Pons (tissue), 1 donor: ENCODE measurements at regions not wholly inside any gene's neighbourhood (a gene's known extent, or its start where the extent isn't known, plus 50 kb on each side); places are given as distances from the start of the nearest gene placed in this dataset.

Experiments used
- DNase-seq: peaks from one replicate; pipeline ENCODE4 v3.0.0-alpha.2; 2016; ENCODE audit warnings: low spot score

DNA sequence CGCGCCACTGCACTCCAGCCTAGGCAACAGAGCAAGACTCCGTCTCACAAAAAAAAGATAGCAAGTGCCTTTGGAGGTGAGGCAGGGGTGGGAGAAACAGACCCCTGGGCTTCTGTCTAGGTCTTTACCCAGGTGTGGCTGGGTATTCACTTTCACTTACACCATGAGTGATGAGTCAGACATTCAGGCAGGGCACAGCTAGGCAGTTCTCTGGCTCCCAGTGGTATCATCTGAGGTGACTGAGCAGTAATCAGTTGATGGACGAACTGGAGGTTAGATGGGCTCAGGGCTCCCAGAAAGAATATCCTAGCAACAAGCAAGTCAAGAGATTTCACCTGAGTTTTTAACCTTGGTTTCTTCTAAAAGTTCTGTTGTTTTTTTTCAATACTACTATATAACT, 107.0 kb upstream of the RAB6C start:
- no peak for DNase-seq

DNA sequence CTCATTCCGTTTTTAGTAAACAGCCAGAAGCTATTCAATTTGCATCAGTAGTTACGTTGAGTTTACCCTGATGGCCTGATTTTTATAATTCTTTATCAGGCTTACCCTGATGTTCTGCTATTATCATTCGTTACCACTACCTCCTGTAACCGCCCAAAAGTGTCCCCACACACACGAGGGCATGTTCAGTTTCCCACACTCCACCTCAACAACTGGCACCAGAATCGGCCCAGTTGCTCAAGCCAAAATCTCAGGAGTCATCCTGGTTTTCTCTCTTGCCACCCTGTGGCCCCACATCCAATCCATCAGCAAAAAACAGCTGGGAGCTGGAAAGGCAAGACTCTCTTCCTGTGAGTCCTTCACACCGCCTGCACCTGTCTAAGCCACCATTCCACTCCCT, 102.9 kb upstream of the RAB6C start:
- peak; percentile 5 for DNase-seq

GRCh38 chr2:129877289-129877741, 102.2 kb upstream of the RAB6C start:
- DNase-seq, result peak; percentile 94

GRCh38 chr2:129877795-129878775, 101.4 kb upstream of the RAB6C start:
- peak; percentile 56 for DNase-seq

GRCh38 chr2:129879614-129880180, 99.8 kb upstream of the RAB6C start:
- no peak for DNase-seq

- no peak for DNase-seq
These were observed 99.2 kb upstream of the RAB6C start for GRCh38 chr2:129880309-129880708.

- DNase-seq, result no peak
These were observed 98.5 kb upstream of the RAB6C start for GRCh38 chr2:129880971-129881370.

DNA sequence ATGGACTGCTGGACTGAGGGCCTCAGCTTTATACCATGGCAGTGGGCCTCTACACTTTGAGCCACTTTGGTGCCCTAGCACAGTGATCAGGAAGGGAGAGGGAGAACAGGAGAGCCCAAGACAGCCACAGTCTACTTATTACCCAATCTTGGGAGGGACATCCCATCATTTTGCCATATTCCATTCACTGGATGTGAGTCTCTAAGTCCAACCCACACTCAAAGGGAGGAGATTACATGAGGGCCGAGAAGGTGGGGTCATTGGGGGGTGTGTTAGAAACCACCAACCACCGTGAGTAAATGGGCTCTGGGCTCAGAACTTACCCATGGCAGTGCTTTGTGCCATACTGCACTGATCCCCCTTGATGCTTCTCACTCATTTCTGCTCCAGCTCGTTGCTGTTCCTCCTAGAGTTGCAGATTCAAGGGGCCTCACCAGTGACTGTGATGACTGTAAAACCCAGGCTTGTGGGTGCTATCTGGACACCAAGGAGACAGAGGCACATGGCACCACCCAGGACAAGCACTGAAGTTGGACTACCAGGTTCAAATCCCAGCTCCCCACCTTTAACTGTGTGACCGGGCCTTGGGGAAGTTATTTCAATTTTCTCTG, 97.6 kb upstream of the RAB6C start:
- no peak for DNase-seq

- DNase-seq, result no peak
These were observed 97.0 kb upstream of the RAB6C start for GRCh38 chr2:129882476-129882875.

DNA sequence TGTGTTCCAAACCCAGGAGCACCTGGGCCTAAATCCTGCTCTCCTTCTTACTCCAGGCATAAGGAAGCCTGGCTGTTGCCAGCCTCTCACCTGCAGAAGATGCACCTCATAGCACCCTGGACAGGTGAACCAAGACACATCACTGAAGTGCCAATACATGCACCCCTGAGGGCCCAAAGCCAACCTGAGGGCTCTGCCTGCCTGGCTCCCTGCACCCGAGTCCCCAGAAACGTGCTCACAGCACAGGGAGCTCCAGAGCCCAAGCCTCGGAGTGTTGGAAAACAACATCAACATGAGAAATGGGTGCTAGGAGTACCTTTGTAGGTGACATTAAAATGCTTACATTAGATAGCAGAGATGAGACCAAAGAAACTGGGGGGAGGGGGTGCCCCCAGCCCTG, 96.3 kb upstream of the RAB6C start:
- DNase-seq, result no peak

DNA sequence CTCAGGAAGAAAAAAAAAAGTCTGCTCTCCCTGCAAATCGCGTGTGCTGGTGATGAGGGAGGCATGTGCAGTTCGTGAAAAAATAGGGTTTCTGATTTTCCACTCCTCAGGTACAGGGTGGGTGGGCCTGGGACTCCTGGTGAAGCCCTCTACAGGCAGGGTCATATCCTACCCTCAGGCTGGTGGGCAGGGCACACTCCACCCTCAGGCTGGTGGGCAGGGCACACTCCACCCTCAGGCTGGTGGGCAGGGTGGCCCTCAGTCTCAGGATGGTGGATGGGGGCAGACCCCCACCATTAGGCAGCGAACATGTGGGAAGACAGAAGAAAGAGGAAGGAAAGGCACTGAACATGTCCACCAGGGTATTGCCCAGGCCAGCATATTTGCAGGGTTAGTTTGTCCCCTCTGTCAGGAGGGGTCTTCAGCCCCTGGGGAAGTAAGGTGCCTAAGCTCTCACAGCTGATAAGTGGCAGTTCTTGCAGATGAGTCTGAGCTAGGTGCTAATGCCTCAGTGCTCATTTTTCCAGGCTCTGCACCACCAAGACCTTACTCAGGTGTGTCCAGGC, 95.2 kb upstream of the RAB6C start:
- DNase-seq, result no peak

DNA sequence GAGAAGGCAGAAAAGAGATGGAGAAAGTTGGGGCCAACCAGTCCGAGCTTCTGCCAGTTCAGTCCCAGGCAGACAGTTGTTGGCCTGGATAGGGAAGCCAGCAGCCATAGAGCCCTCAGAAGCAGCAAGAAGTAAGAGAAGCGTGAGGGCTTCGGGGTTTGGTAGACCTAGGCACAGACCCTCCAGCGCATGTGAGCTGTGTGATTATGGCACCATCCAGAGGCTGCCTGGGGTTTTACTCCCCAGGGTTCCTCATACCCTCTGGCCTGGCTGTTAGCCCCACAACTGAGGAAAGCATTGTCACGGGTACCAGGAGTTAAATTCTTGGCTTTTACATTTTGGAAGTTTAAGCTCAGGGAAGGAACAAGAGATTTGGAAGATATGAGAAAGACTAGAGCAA, 93.7 kb upstream of the RAB6C start:
- peak; percentile 5 for DNase-seq

- no peak for DNase-seq
These were observed 91.7 kb upstream of the RAB6C start for GRCh38 chr2:129887688-129888266.

DNA sequence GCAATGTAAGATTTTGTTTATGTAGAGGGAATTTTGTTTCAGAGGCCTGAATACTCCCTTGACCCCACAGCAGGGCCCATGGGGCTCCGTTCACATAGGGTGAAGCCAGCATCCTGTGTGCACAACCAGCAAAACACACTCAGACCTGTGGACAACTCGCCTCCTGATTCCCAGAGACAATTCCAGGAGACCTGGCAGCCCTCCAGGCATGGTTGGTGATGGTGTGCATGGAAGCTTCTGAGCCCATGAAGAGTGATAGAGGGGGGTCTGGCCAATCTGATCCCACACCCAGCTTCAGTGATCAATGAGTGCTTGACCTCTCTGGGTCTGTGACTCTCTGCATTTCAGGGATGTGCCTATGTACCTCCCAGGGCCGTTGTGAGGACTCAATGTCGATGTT, 91.0 kb upstream of the RAB6C start:
- no peak for DNase-seq

DNA sequence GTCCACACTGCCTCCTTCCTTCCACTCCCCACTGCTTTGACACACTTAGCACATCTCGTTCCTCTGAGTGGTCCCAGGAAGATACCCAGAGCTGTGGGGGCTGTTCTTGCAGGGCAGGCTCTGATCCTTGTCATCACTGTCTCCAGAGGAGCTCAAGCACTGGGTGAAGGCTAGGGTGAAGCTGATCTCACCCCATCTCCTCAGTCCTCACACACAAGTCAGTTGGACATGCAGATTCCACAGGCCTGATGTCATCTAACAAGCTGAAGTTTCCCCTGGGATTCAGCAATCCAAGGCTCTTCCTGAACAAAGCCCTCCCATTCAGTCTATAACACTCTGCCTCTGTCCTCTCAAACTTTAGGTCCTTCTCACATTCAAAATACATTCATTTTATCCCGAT, 90.6 kb upstream of the RAB6C start:
- no peak for DNase-seq

- DNase-seq, result no peak
These were observed 87.8 kb upstream of the RAB6C start for GRCh38 chr2:129891341-129892320.

- no peak for DNase-seq
These were observed 87.1 kb upstream of the RAB6C start for GRCh38 chr2:129892360-129892759.

- DNase-seq, result no peak
These were observed 86.7 kb upstream of the RAB6C start for GRCh38 chr2:129892773-129893172.

GRCh38 chr2:129893244-129893643, 86.2 kb upstream of the RAB6C start:
- DNase-seq, result no peak

DNA sequence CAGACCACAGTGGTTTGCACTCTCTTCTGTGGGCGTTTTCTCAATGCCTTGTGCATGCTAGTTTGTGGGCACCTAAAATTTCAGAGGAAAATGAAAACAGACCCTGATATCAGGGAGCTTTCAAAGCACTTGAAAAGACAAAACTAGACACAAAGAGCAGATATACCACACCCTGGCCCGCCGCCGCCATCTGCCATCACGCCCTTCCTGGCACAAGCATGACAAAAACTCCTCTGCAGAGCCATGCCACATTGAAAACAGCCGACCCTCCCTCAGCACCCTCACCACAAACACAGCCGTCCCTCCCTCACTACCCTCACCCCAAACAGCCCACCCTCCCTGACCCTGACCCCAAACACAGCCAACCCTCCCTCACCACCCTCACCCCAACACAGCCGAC, 84.8 kb upstream of the RAB6C start:
- DNase-seq, result no peak

GRCh38 chr2:129895061-129895460, 84.4 kb upstream of the RAB6C start:
- no peak for DNase-seq
